Uterus (tissue), 2 donors: ENCODE measurements at regions not wholly inside any gene's neighbourhood (a gene's known extent, or its start where the extent isn't known, plus 50 kb on each side); places are given as distances from the start of the nearest gene placed in this dataset.

Experiments
- CTCF ChIP-seq, 4 experiments: fragments of 200-600 bp in 2 of 4; fragments of 450-650 bp in 2 of 4; sonication (generic) in 2 of 4; IDR thresholded peaks; one replicate each; pipeline ENCODE4 v1.5.1; 2016 to 2019; ENCODE audit warnings: antibody characterized with exemption in 4 of 4, mild to moderate bottlenecking in 2 of 4, moderate library complexity in 1 of 4
- POLR2A ChIP-seq, 2 donors: fragments of 450-650 bp; IDR thresholded peaks; one replicate each; pipeline ENCODE4 v1.6.1; 2016; ENCODE audit warnings: antibody characterized with exemption in 2 of 2, mild to moderate bottlenecking in 1 of 2, moderate library complexity in 1 of 2

GRCh38 chr5:17163221-17163620 lies 54.2 kb upstream of the BASP1 start:
- no peak for TF ChIP-seq CTCF (IDR thresholded peaks at IDR 0.05)
- no peak for TF ChIP-seq POLR2A (IDR thresholded peaks at IDR 0.05)
